HG03066 (cell line): ENCODE measurements at regions not wholly inside any gene's neighbourhood (a gene's known extent, or its start where the extent isn't known, plus 50 kb on each side); places are given as distances from the start of the nearest gene placed in this dataset.
A peak's percentile ranks its signal among the peaks of the same experiment; 100 is the strongest.

ENCODE experiments used
- ATAC-seq: cut with Tn5 transposase; IDR thresholded peaks from one replicate; pipeline ENCODE4 v1.9.1; 2021; ENCODE audit warnings: low read depth; ENCODE audit not compliant: unreplicated experiment

DNA sequence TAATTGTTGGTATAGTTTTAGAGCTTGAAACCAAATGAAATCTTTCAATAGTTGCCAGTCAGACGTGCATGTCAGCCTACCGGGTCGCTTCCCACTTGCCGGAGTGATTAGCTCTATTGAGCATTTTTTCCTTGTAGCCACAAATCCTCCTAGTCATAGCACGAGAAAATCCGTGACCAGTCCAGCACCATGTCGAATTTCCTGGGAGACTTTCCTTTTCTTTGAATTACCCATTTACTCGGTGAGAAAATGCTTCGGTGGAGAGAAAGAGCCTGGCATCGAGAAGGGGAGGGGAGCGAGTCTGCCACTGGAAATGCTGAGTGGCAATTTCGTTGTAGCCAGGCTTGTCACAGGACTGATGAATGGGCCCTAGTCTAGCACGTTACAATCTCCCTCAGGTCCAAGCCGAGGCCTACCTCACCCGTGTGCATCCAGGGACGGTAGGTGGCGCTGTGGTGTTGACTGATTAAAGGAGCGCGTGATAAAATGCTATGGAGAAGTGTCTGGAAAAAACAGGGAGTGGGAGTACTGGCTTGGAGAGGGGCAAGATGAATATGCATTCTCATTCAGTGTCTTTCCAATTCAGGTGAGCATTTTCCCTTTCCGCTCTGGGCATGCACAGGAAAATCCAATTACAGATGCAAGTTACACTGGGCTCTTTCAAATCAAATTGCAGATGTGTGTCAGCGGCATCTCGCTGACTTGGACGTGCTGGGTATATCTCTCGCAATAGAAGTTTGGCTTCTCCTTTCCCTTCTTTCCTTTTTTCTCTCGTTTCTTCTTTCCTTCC is 238.8 kb downstream of the EDEM1 start:
- ATAC-seq = peak; percentile 38

DNA sequence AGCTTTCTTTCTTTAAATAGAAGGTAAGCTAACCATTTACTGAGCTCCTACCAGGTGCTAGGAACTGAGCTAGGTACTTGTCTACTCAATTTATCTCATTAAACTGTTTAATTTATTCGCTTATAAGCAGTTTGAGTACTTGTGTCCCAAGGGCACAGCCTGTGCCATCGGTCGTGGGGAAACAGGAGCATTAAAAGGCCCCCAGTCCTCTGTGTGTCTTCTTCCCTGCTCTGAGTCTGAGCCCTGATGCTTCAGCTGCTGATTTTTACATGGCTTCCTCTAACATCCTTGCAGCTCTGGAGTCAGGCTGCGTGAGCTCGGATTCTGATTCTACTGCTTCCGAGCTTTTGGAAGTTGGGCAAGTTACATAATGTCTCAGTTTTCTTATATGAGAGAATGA is 239.5 kb downstream of the EDEM1 start:
- ATAC-seq = no peak

DNA sequence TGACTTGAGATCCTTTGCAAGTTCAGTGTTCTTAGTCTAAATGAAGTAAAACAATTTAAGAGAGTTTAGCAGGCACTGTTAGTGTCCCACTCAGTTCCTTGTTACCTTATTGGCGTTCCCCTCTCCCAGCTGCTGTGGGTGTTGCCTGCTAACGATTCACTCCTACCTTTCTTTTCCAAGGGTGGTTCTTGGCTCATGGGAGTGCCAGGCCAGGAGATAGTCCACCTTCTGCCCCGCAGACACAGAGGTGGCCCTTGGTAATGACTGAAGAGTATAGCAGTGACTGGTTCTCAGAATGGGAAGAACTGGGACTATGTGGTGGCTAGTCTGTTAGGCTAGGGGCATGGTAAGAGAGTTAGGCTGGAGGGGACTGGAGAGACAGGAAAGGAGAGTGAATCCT is 240.4 kb downstream of the EDEM1 start:
- ATAC-seq = no peak

DNA sequence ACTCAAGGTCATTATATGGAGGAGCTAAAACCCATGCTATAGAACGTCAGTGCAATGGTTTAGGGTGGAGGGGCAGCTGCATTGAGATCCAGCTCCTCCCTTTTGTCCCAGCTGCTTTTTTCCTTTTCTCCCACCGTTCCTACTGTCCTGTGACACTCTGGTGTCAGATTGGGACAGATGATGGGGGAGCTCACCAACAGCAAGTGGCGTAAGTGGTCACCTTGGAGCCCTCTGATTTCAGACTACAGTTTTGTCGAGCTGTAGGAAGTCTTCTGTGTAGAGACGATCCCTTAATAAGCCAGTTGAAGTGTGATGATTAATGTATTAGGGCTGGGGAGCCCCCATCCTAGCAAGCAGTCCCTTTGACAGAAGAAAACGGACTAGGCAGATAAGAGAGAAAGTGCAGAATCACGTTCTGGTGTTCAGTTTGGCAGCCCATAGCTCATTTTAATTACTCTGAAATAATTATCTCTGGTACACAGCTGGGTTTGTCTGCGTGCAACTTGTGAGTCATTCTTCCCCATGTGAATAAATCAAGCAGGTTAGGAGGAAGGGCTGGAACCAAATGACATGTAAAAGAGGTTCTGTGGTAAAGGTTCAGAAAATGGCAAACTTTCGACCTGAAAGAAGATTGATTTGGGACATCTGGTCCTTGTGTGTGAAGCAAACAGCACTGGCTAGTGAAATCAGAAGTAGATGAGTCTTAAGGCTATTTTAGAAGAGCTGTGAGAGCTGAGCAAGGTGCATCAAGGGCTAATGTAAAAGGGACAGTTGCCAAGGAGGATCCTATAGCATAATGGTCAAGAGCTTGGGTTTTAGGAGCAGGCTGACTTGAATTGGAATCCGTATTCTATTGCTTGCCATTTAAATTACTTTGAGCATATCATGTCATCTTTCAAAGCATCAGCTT is 241.4 kb downstream of the EDEM1 start:
- ATAC-seq = peak; percentile 78

DNA sequence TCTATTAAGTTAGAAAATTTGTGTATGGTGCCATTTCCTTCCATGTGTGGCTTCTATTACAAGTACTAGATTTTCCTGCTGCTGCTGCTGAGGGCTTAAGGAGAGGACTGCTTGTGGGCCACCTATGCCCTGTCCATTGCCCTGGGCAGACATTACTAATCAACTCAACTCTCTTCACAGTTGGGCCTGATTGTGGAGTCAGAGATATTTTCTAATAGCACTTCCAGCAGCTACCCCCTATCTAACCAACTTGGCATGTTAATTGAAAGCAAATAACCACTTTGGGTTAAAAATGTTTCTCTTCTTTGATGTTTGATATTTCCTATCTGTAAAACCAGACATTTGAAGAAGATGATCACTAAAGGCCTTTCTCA is 242.0 kb downstream of the EDEM1 start:
- no peak for ATAC-seq

DNA sequence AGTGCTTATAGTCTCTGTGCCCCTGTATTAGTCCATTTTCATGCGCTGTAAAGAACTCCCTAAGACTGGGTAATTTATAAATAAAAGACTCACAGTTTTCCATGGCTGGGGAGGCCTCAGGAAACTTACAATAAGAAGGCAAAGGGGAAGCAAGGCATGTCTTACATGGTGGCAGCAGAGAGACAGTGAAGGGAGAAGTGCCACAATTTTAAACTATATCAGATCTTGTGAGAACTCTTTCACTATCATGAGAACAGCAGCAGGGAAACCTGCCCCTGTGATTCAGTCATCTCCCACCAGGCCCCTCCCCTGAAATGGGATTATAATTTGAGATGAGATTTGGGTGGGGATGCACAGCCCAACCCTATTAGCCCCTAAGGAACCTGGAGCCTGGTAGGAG is 243.2 kb downstream of the EDEM1 start:
- ATAC-seq = no peak

DNA sequence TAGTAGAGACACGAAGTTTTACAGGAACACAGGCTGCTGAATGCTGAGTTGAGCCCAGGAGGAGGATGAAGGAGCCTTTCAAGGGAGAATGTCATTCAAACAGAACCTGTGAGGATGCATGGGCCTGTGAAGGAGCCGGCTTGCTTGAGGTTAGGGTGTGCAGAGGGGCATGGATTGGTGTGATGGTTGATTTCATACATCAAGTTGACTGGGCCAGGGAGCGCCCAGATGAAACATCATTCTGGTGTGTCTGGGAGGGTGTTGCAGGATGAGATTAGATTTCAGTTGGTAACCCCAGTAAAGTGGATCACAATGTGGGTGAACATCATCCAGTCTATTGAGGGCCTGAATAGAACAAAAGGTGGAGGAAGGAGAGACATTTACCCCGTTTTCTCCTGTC is 243.6 kb downstream of the EDEM1 start:
- no peak for ATAC-seq

DNA sequence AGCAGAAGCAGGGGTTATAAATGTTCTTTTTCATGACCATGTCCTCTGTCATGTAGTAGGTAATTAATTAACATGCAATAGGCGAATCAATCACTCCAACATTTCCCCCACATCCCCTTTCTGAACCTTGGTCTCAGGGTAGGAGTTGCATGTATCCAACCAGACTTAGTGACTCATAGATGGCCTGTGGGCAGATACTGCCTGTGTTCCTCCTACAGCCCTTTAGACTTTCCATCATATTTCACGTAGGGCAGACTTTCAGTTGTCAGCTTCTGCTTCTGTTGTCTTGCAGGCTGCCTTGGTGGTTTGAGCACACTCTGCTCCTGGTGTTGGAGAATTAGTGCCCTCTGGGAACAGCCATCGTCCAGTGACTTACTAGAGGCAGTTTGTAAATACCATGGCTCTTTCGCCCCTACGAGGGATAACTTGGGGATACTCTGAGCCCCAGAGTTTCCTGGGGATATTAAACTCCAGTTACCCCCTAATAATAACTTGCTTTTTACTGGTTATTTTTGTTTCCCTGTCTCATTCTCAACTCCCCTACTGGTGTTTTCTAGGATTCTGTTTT is 244.4 kb downstream of the EDEM1 start:
- ATAC-seq = no peak

DNA sequence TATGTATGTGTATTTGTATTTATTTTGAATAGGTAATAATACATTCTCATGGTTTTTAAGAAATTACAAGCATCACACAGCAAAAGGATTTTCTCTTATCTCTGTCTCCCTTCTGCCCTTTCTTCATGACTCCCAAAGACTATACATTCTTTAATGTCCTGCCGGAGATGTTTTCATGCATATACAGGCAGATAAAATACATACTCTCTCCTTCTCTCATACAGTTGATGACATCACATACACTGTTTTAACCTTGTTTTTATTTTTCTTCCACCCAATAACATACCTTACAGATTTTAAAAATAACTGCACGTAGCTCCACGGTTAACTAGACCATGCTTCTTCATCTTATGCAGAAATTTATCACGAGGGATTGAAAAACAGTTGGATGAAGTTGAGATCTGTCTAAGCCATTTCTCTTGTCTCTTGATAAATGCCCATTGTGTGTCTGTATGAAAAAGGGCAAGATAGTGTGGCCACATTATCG is 249.8 kb downstream of the EDEM1 start:
- no peak for ATAC-seq

DNA sequence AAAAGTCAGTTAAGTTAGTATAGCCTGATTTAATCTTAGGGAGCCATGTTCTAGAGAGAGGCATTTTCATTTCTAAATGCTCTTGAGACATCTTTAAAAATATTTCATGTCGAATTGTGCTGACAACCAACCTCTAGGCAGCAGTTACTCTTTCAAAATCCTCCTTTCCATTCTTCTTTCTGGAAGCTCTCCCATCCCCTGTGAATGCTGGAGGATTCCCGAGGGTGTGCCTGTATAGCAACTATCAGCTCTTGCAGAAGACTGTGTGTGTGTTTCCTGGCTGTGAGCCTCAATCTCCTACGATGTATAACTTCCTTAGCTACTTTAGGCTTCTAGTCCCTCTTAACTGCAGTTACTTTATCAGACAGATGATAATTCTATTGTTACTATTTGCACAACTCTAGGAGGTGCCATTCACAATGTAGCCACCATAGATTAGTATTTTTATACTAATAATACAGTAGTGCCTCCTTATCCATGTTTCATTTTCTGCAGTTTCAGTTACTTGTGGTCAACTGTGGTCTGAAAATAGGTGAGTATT is 250.3 kb downstream of the EDEM1 start:
- no peak for ATAC-seq

DNA sequence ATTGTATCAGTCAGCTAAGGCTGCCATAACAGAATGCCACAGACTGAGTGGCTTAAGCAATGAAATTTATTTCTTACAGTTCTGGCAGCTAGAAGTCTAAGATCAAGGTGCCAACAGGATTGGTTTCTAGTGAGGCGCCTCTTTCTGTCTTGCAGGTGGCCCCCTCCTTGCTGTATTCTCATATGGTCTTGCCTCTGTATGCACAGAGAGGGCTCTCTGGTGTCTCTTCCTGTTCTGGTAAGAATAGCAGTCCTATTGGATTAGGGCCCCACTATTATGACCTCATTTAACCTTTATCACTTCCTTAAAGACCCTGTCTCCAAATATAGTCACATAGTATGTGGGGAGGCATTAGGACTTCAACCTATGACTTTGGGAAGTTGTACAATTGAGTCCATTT is 253.9 kb downstream of the EDEM1 start:
- ATAC-seq = no peak

DNA sequence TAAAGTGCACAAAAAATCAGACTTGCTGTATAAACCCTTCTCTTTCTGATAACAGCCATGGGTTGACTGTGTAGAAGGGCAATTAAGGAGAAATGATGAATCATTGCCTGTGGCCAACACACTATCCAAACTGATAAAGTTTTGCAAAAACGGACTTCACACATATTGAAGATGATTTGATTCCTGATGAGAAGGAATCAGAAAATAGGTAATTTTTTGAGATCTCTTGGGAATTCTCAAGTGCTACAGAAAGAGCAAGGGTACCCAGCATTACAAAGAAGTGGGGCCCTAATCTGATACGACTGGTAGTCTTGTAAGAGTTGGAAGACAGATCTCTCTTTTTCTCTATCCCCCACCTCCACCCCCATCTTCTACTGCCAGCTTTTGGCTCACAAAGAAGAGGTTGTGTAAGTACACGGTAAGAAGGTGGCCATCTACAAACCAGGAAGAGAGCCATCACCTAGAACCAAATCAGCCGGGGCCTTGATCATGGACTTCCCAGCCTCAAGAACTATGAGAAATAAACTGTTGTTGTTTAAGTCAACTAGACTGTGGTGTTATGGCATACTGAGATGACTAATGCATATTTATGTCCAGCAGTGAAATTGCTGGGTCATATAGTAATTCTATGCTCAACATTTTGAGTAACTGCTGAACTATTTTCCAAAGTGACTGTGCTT is 254.7 kb downstream of the EDEM1 start:
- no peak for ATAC-seq

DNA sequence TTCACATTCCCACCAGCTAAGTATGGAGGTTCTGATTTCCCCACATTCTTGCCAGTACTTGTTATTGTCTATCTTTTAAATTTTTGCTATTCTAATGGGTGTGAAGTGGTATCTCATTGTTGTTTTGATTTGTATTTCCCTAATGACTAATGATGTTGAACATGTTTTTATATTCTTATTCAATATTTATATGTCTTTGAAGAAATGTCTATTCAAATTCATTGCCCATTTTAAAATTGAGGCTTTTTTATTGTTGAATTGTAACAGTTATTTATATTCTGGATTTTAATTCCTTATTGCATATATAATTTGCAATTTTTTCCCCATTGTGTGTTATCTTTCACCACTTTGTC is 255.3 kb downstream of the EDEM1 start:
- ATAC-seq = no peak

DNA sequence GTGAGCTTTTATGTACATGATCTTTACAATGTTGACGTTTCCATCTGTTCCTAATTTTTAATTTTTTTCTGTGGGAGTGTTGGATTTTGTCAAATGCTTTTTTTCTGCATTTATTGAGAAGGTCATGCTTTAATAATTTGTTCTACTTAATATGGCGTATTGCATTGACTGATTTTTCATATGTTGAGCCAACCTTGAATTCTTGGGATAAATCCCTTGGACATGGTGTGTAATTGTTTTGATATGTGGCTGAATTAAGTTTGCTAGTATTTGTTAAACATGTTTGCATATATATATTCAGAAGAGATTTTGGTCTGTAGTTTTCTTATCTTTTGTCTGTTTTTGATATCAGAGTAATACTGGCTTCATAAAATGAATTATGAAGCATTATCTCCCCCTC is 256.7 kb downstream of the EDEM1 start:
- no peak for ATAC-seq

DNA sequence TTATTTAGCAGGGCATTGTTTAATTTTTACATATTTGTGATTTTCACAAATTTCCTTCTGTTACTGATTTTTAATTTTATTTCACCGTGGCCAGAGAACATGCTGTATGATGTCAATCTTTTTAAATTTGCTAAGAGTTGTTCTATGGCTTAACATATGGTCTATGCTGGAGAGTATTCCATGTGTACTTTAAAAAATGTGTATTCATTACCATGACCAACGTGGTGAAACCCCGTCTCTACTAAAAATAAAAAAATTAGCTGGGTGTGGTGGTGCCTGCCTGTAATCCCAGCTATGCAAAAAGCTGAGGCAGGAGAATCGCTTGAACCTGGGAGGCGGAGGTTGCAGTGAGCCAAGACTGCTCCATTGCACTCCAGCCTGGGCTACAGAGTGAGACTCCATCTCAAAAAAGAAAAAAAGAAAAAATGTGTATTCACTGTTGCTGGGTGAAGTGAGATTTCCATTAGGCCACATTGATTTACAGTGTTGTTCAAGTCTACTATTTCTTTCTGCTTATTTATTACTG is 258.2 kb downstream of the EDEM1 start:
- no peak for ATAC-seq

DNA sequence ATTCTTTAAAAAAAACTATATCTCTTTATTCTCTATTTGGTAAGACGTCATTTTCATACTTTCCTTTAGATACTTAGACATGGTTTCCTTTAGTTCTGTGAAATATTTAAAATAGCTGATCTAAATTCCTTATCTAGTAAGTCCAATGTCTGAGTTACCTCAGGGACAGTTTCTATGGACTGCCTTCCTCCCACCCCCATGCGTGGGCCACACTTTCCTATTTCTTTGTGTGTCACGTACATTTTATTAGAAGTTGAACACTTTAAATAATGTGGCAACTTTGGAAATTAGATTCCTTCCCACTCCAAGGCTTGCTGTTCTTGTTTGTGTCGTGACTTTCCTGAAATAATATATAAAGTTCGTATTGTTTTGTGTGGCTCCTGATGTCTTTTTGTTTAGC is 260.7 kb downstream of the EDEM1 start:
- no peak for ATAC-seq

DNA sequence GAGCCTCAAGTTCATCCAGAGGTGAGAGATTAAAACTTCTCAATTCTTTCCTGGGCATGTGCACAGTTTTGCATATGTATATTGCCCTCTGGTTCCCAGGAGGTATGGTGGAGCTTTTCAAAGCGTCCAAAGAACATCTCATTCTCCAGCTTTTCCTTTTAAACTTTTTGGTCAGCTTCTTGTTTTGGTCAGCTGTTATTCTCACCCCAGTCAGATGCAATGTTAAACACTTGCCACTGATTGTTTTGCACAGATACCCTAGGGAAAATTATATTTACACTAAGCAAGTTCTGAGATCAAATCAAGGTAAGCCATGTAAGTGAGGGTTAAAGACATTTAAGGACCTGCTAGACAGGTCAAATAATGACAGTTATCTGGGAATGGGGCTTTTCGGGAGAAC is 261.3 kb downstream of the EDEM1 start:
- no peak for ATAC-seq

DNA sequence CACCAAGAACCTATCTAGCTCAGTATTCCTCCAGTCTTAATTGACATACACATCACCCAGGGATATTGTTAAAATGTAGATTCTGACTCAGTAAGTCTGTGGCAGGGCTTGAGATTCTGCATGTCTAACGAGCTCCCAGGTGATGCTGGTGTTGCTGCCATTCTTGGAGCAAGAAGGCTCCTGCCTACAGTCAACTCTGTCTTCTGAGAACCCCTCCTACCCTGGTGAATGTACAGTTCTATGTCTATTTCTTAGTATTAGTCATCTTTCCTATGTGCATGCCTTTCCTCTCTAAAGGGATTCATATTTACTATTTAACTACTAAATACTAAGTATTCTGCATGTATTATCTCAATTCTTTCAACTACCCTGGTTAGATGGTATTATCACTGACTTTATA is 268.7 kb downstream of the EDEM1 start:
- no peak for ATAC-seq

DNA sequence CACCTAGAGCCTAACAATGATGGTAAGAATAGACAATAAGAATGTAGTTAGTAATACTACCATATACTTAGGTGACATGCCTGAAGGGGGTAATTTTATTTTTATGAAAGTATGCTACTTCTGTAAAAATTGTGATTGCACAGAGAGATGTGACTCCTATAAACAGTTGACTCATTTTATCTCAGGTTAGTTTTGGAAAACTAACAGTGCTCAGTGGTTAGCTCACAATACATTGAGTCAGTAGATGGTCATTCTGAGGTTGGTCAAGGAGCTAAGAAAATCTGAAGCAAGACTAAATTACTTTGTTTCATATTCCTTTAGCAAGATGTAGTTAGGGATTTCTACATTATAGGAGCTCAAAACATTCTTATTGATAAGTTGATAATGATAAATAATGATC is 271.0 kb downstream of the EDEM1 start:
- no peak for ATAC-seq

DNA sequence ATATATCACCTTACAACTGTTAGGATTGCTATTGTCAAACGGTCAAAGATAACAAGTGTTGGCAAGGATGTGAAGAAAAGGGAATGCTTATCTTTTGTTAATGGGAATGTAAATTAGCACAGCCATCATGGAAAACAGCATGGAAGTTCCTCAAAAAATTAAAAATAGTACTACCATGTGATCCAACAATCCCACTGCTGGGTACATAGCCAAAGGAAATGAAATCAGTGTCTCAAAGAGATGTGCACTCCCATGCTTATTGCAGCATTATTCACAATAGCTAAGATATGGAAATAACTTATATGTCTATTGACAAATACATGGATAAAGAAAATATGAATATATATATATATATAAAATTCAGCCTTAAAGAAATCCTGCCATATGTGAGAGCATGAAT is 274.6 kb downstream of the EDEM1 start:
- no peak for ATAC-seq
